ENCODE measurements at regions not wholly inside any gene's neighbourhood (a gene's known extent, or its start where the extent isn't known, plus 50 kb on each side); places are given as distances from the start of the nearest gene placed in this dataset.

- TF ChIP-seq DBP (CRISPR knock-in tag; IDR thresholded peaks at IDR 0.05; ENCODE audit: not compliant biosample characterization) (peak; percentile 38), AHR (CRISPR knock-in tag; IDR thresholded peaks at IDR 0.05) (no peak), ZNF784 (CRISPR knock-in tag; IDR thresholded peaks at IDR 0.05; ENCODE audit: borderline replicate concordance) (no peak), TP53 (CRISPR knock-in tag; conservative IDR thresholded peaks at IDR 0.05) (no peak), ZNF703 (CRISPR knock-in tag; IDR thresholded peaks at IDR 0.05; ENCODE audit: borderline replicate concordance) (no peak; the same call in 1 of the 2 replicates), AHDC1 (CRISPR knock-in tag; IDR thresholded peaks at IDR 0.05; ENCODE audit: borderline replicate concordance) (peak; percentile 76), ZZZ3 (CRISPR knock-in tag; IDR thresholded peaks at IDR 0.05; ENCODE audit: borderline replicate concordance) (no peak), WIZ (CRISPR knock-in tag; IDR thresholded peaks at IDR 0.05) (no peak), PITX1 (CRISPR knock-in tag; IDR thresholded peaks at IDR 0.05) (peak; percentile 93), HMG20A (CRISPR knock-in tag; IDR thresholded peaks at IDR 0.05; ENCODE audit: borderline replicate concordance) (peak; percentile 80; the same call in 1 of the 2 replicates), CSRNP2 (CRISPR knock-in tag; conservative IDR thresholded peaks at IDR 0.05; ENCODE audit: low read depth) (no peak), MAZ (IDR thresholded peaks at IDR 0.05; ENCODE audit: borderline replicate concordance, low read depth, low read length) (peak; percentile 48; the same call in 1 of the 2 replicates), MAZ (CRISPR knock-in tag; IDR thresholded peaks at IDR 0.05; ENCODE audit: low read depth) (peak; percentile 79), HOXD1 (CRISPR knock-in tag; IDR thresholded peaks at IDR 0.05) (peak; percentile 86; the same call in 1 of the 2 replicates), GZF1 (CRISPR knock-in tag; IDR thresholded peaks at IDR 0.05) (0 out of 2 replicates have a peak, but pooled peaks have one; percentile 23), HOXA7 (CRISPR knock-in tag; IDR thresholded peaks at IDR 0.05) (no peak), ZNF501 (CRISPR knock-in tag; IDR thresholded peaks at IDR 0.05) (peak; percentile 8; the same call in 1 of the 2 replicates)
Observed at GRCh38 chr16:85515830-85516397, 97.2 kb upstream of the GSE1 start (continued).
